ENCODE measurements at regions not wholly inside any gene's neighbourhood (a gene's known extent, or its start where the extent isn't known, plus 50 kb on each side); places are given as distances from the start of the nearest gene placed in this dataset.
A peak's percentile ranks its signal among the peaks of the same experiment; 100 is the strongest.

DNA sequence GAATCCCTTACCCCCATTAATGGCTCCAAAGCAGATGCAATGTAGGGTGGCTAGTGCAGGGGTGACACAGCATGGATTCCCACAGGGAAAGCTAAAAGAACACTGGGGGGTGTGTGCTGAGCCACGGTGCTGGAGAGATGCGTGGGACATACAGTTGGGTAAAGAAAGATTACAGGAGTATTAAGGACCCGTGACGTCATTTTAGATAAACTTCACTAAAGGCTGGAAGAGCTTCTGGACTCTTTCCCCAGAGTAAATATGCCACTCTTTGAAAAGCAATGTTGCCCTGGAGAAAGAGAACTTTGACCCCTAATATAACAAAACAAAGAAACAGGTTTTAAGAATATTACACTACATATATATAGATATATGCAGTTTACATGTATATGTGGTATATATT lies 481.5 kb upstream of the VSTM2A start:
- H3K27ac ChIP-seq, result no peak overlapping the region
- TF ChIP-seq, protein P1, sequence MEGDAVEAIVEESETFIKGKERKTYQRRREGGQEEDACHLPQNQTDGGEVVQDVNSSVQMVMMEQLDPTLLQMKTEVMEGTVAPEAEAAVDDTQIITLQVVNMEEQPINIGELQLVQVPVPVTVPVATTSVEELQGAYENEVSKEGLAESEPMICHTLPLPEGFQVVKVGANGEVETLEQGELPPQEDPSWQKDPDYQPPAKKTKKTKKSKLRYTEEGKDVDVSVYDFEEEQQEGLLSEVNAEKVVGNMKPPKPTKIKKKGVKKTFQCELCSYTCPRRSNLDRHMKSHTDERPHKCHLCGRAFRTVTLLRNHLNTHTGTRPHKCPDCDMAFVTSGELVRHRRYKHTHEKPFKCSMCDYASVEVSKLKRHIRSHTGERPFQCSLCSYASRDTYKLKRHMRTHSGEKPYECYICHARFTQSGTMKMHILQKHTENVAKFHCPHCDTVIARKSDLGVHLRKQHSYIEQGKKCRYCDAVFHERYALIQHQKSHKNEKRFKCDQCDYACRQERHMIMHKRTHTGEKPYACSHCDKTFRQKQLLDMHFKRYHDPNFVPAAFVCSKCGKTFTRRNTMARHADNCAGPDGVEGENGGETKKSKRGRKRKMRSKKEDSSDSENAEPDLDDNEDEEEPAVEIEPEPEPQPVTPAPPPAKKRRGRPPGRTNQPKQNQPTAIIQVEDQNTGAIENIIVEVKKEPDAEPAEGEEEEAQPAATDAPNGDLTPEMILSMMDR (IDR thresholded peaks at IDR 0.05), result no peak
- no peak for TF ChIP-seq POLR2A (IDR thresholded peaks at IDR 0.05)
- peak; percentile 24 for DNase-seq
- H3K27me3 ChIP-seq, result no peaks in the 10 kb centered on the region
- H3K36me3 ChIP-seq (ENCODE audit: low read depth, missing control alignments), result no peaks in the 10 kb centered on the region
- no peak overlapping the region for H3K4me3 ChIP-seq
- WGBS, 2 donors, result 52 to 71% methylated on average over 4 of the region's 4 CpGs
- no peaks in the 10 kb centered on the region for H3K4me1 ChIP-seq
- no peaks in the 10 kb centered on the region for H3K9me3 ChIP-seq
- intact Hi-C loops (cut with DNase I; ENCODE audit: low total_unique reads), result no loop called here

DNA sequence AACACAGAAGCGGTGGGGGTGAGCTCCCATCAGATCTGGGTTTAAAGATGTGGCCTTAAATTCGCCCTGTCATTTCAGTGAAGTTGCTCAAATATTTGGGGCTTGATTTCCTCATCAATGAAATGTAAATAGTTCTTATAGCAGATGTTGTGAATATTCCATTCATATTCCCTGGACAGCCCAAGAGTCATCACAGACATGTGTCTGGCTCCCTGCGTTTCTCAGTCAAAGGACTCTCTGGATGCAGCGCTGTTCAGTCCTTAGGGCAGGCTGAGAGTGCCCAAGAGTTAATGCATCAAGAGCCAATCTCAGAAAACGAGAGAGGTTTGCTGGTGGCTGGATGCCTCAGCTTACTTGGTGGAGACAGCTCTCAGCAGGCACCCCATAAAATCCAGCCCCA lies 475.5 kb upstream of the VSTM2A start:
- H3K36me3 ChIP-seq (ENCODE audit: low read depth, missing control alignments), result no peaks in the 10 kb centered on the region
- TF ChIP-seq, protein P1 (IDR thresholded peaks at IDR 0.05), result no peak
- TF ChIP-seq POLR2A (IDR thresholded peaks at IDR 0.05), result no peak
- 82 to 86% methylated on average over 5 of the region's 5 CpGs for WGBS, 2 donors
- H3K27ac ChIP-seq, result no peak overlapping the region
- H3K9me3 ChIP-seq, result no peaks in the 10 kb centered on the region
- no peaks in the 10 kb centered on the region for H3K27me3 ChIP-seq
- H3K4me1 ChIP-seq, result no peaks in the 10 kb centered on the region
- no peak overlapping the region for H3K4me3 ChIP-seq
- intact Hi-C loops (cut with DNase I; ENCODE audit: low total_unique reads), result no loop called here
- no peak for DNase-seq

DNA sequence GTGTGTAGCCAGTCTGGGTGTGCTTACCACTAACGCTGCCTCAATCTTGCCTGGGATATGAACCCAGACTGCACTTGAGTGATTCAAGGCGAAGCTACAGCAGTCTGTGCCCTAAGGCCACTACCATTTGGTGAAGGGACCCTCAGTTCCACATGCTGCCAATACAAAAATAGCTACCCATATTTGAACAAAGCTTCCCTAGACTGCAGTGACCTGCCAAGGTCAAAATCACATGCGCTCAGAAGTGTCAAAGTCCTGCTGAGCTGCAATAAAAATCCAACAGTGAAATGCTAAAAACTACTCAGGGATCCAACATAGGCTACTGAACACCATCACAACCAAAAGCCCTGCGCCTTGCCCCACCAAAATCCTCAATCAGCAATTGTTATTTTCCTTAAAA lies 472.3 kb upstream of the VSTM2A start:
- intact Hi-C loops (cut with DNase I; ENCODE audit: low total_unique reads), result no loop called here
- Histone ChIP-seq H3K27me3 (no peaks in the 10 kb centered on the region), H3K27ac (no peak overlapping the region), H3K4me1 (no peaks in the 10 kb centered on the region), H3K36me3 (ENCODE audit: low read depth, missing control alignments) (no peaks in the 10 kb centered on the region), H3K4me3 (no peak overlapping the region), H3K9me3 (no peaks in the 10 kb centered on the region)
- TF ChIP-seq POLR2A (IDR thresholded peaks at IDR 0.05), result no peak
- TF ChIP-seq, protein P1 (IDR thresholded peaks at IDR 0.05), result no peak
- no peak for DNase-seq
- 90 to 92% methylated on average over 4 of the region's 4 CpGs for WGBS, 2 donors

DNA sequence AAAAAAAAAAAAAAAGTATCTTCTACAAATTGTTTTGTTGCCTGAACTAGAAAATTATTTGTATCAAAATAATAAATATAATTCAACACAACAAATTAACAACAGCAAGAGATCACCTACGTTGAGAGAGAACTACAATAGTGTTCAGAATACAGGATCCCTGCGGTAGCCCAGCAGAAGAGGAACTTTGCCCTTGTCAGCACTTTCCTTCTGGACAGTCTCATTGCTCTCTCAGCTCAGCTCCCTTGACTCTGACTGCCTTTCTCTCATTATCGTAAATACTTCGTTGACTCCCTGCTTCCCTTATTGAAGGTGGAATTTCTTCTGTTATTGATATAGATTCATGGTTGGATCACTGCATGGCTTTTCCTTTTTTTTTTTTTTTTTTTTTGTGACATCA lies 469.5 kb upstream of the VSTM2A start:
- Histone ChIP-seq H3K36me3 (ENCODE audit: low read depth, missing control alignments) (no peaks in the 10 kb centered on the region), H3K4me3 (no peak overlapping the region), H3K27ac (no peak overlapping the region), H3K27me3 (no peaks in the 10 kb centered on the region), H3K4me1 (no peaks in the 10 kb centered on the region), H3K9me3 (no peaks in the 10 kb centered on the region)
- DNase-seq, result no peak
- intact Hi-C loops (cut with DNase I; ENCODE audit: low total_unique reads), result no loop called here
- TF ChIP-seq, protein P1 (IDR thresholded peaks at IDR 0.05), result no peak
- TF ChIP-seq POLR2A (IDR thresholded peaks at IDR 0.05), result no peak
- WGBS, 2 donors, result 36 to 47% methylated on average over 4 of the region's 4 CpGs

DNA sequence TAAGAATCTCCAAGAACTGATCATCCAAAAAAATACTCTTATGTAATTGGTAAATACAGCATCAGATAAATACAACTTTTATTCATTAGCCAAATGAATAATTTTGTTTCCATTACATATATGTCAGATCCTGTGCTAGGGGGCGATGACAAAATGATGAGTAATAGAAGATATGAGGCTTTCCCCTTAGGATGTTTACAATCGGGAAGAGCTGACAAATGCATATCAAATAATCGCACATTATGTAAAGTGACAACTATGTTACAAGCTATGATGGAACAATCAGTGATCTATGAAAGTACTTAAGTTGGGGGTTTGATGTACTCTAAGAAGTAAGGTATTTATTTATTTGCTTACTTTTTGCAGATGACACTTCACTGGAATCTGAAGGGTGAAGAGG lies 465.6 kb upstream of the VSTM2A start:
- DNase-seq, result no peak
- TF ChIP-seq, protein P1 (IDR thresholded peaks at IDR 0.05), result no peak
- no peak for TF ChIP-seq POLR2A (IDR thresholded peaks at IDR 0.05)
- Histone ChIP-seq H3K9me3 (no peaks in the 10 kb centered on the region), H3K4me3 (no peak overlapping the region), H3K4me1 (no peaks in the 10 kb centered on the region), H3K36me3 (ENCODE audit: low read depth, missing control alignments) (no peaks in the 10 kb centered on the region), H3K27ac (no peak overlapping the region), H3K27me3 (no peaks in the 10 kb centered on the region)
- WGBS, 2 donors, result 63 to 79% methylated on average over 3 of the region's 3 CpGs
- intact Hi-C loops (cut with DNase I; ENCODE audit: low total_unique reads), result no loop called here
